Activated naive CD4-positive, alpha-beta T cell treated with anti-CD3 and anti-CD28 coated beads, Interleukin-2, amount 50 U/mL, for 24 hours (primary cell): ENCODE measurements at regions not wholly inside any gene's neighbourhood (a gene's known extent, or its start where the extent isn't known, plus 50 kb on each side); places are given as distances from the start of the nearest gene placed in this dataset.

Source experiments
- H3K27ac Mint-ChIP-seq: one replicate; pipeline ENCODE4 v1.8.0; 2021; ENCODE audit warnings: mild to moderate bottlenecking, mixed read lengths
- H3K27me3 Mint-ChIP-seq: one replicate; pipeline ENCODE4 v1.8.0; 2021; ENCODE audit warnings: mixed read lengths
- H3K36me3 Mint-ChIP-seq: one replicate; pipeline ENCODE4 v1.8.0; 2021; ENCODE audit warnings: mixed read lengths
- H3K4me1 Mint-ChIP-seq: one replicate; pipeline ENCODE4 v1.8.0; 2021; ENCODE audit warnings: mixed read lengths
- H3K4me3 Mint-ChIP-seq: one replicate; pipeline ENCODE4 v1.8.0; 2021; ENCODE audit warnings: mild to moderate bottlenecking, mixed read lengths
- H3K9me3 Mint-ChIP-seq: one replicate; pipeline ENCODE4 v1.8.0; 2021; ENCODE audit warnings: mixed read lengths

GRCh38 chr2:8414946-8415879 is 266.6 kb upstream of the ID2 start:
- no peaks in the 10 kb centered on the region for H3K9me3 Mint-ChIP-seq
- H3K36me3 Mint-ChIP-seq = no peaks in the 10 kb centered on the region
- no peak overlapping the region for H3K4me3 Mint-ChIP-seq
- H3K27me3 Mint-ChIP-seq = no peaks in the 10 kb centered on the region
- H3K27ac Mint-ChIP-seq = no peak overlapping the region
- no peaks in the 10 kb centered on the region for H3K4me1 Mint-ChIP-seq

GRCh38 chr2:8416001-8416571 is 265.8 kb upstream of the ID2 start:
- no peak overlapping the region for H3K27ac Mint-ChIP-seq
- peaks cover 1% of the 10 kb centered on the region for H3K27me3 Mint-ChIP-seq
- no peaks in the 10 kb centered on the region for H3K9me3 Mint-ChIP-seq
- no peaks in the 10 kb centered on the region for H3K36me3 Mint-ChIP-seq
- H3K4me1 Mint-ChIP-seq = no peaks in the 10 kb centered on the region
- H3K4me3 Mint-ChIP-seq = no peak overlapping the region

GRCh38 chr2:8416849-8417832 is 264.7 kb upstream of the ID2 start:
- no peak overlapping the region for H3K27ac Mint-ChIP-seq
- H3K4me1 Mint-ChIP-seq = no peaks in the 10 kb centered on the region
- no peak overlapping the region for H3K4me3 Mint-ChIP-seq
- peaks cover 1% of the 10 kb centered on the region for H3K27me3 Mint-ChIP-seq
- no peaks in the 10 kb centered on the region for H3K36me3 Mint-ChIP-seq
- no peaks in the 10 kb centered on the region for H3K9me3 Mint-ChIP-seq

- Mint-ChIP-seq H3K36me3 (no peaks in the 10 kb centered on the region), H3K27me3 (peaks cover 1% of the 10 kb centered on the region), H3K4me3 (no peak overlapping the region), H3K4me1 (no peaks in the 10 kb centered on the region), H3K9me3 (no peaks in the 10 kb centered on the region), H3K27ac (no peak overlapping the region)
These were observed 263.1 kb upstream of the ID2 start for GRCh38 chr2:8418721-8419120.

GRCh38 chr2:8421658-8422449 is 260.0 kb upstream of the ID2 start:
- Mint-ChIP-seq H3K9me3 (no peaks in the 10 kb centered on the region), H3K36me3 (no peaks in the 10 kb centered on the region), H3K27me3 (peaks cover 1% of the 10 kb centered on the region), H3K27ac (no peak overlapping the region), H3K4me1 (peaks cover 5% of the 10 kb centered on the region), H3K4me3 (peak overlapping the region; percentile 49)

GRCh38 chr2:8422450-8422800 is 259.4 kb upstream of the ID2 start:
- Mint-ChIP-seq H3K27ac (no peak overlapping the region), H3K27me3 (peaks cover 1% of the 10 kb centered on the region), H3K4me1 (peaks cover 5% of the 10 kb centered on the region), H3K4me3 (no peak overlapping the region), H3K9me3 (no peaks in the 10 kb centered on the region), H3K36me3 (no peaks in the 10 kb centered on the region)

GRCh38 chr2:8424997-8425900 is 256.6 kb upstream of the ID2 start:
- Mint-ChIP-seq H3K27ac (peak overlapping the region; percentile 85), H3K9me3 (no peaks in the 10 kb centered on the region), H3K4me3 (no peak overlapping the region), H3K4me1 (peaks cover 5% of the 10 kb centered on the region), H3K27me3 (peaks cover 1% of the 10 kb centered on the region), H3K36me3 (no peaks in the 10 kb centered on the region)

- no peaks in the 10 kb centered on the region for H3K9me3 Mint-ChIP-seq
- no peaks in the 10 kb centered on the region for H3K27me3 Mint-ChIP-seq
- peak overlapping the region; percentile 36 for H3K27ac Mint-ChIP-seq
- peaks cover 5% of the 10 kb centered on the region for H3K4me1 Mint-ChIP-seq
- H3K36me3 Mint-ChIP-seq = no peaks in the 10 kb centered on the region
- no peak overlapping the region for H3K4me3 Mint-ChIP-seq
These were observed 255.3 kb upstream of the ID2 start for GRCh38 chr2:8426550-8426949.

- no peak overlapping the region for H3K27ac Mint-ChIP-seq
- no peaks in the 10 kb centered on the region for H3K36me3 Mint-ChIP-seq
- no peaks in the 10 kb centered on the region for H3K27me3 Mint-ChIP-seq
- H3K9me3 Mint-ChIP-seq = no peaks in the 10 kb centered on the region
- no peak overlapping the region for H3K4me3 Mint-ChIP-seq
- peaks cover 5% of the 10 kb centered on the region for H3K4me1 Mint-ChIP-seq
These were observed 254.6 kb upstream of the ID2 start for GRCh38 chr2:8427211-8427610.

- peaks cover 19% of the 10 kb centered on the region for H3K4me1 Mint-ChIP-seq
- H3K27ac Mint-ChIP-seq = peak overlapping the region; percentile 48
- H3K36me3 Mint-ChIP-seq = no peaks in the 10 kb centered on the region
- no peaks in the 10 kb centered on the region for H3K9me3 Mint-ChIP-seq
- no peaks in the 10 kb centered on the region for H3K27me3 Mint-ChIP-seq
- H3K4me3 Mint-ChIP-seq = no peak overlapping the region
These were observed 251.2 kb upstream of the ID2 start for GRCh38 chr2:8430628-8431027.

GRCh38 chr2:8431446-8432125 is 250.3 kb upstream of the ID2 start:
- Mint-ChIP-seq H3K9me3 (no peaks in the 10 kb centered on the region), H3K4me1 (peaks cover 16% of the 10 kb centered on the region), H3K36me3 (no peaks in the 10 kb centered on the region), H3K4me3 (no peak overlapping the region), H3K27ac (no peak overlapping the region), H3K27me3 (no peaks in the 10 kb centered on the region)

GRCh38 chr2:8432706-8433336 is 249.0 kb upstream of the ID2 start:
- H3K36me3 Mint-ChIP-seq = no peaks in the 10 kb centered on the region
- no peak overlapping the region for H3K27ac Mint-ChIP-seq
- no peaks in the 10 kb centered on the region for H3K9me3 Mint-ChIP-seq
- peak overlapping the region; percentile 40 for H3K4me3 Mint-ChIP-seq
- peaks cover 14% of the 10 kb centered on the region for H3K4me1 Mint-ChIP-seq
- no peaks in the 10 kb centered on the region for H3K27me3 Mint-ChIP-seq

GRCh38 chr2:8433390-8433789 is 248.5 kb upstream of the ID2 start:
- H3K4me1 Mint-ChIP-seq = peaks cover 14% of the 10 kb centered on the region
- H3K4me3 Mint-ChIP-seq = no peak overlapping the region
- no peak overlapping the region for H3K27ac Mint-ChIP-seq
- H3K9me3 Mint-ChIP-seq = no peaks in the 10 kb centered on the region
- H3K27me3 Mint-ChIP-seq = no peaks in the 10 kb centered on the region
- no peaks in the 10 kb centered on the region for H3K36me3 Mint-ChIP-seq
